ENCODE measurements at regions not wholly inside any gene's neighbourhood (a gene's known extent, or its start where the extent isn't known, plus 50 kb on each side); places are given as distances from the start of the nearest gene placed in this dataset.

DNA sequence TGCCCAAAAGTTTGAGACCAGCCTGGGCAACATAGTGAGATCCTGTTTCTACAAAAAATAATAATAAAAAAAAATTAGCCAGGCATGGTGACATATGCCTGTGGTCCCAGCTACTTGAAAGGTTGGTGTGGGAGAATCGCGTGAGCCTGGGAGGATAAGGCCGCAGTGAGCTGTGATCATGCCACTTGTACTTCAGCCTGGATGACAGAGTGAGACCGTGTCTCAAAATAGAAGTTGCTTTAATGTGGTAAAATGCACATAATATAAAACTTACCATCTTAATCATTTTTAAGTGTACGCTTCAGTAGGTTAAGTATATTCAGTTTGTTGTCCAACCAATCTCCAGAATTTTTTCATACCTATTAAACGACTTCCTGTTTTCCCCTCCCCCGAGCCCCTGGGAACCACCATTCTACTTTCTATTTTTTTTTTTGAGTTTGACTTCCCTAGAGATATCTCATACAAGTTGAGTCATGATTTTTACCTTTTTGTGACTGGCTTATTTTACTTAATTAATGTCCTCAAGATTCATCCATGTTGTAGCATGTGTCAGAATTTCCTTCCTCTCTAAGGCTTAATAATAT is 120.1 kb upstream of the POC5 start:
- TF ChIP-seq, protein P1, sequence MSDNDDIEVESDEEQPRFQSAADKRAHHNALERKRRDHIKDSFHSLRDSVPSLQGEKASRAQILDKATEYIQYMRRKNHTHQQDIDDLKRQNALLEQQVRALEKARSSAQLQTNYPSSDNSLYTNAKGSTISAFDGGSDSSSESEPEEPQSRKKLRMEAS (IDR thresholded peaks at IDR 0.05) = no peak
- TF ChIP-seq POLR2A (IDR thresholded peaks at IDR 0.05; ENCODE audit: low read length) (no peak), EP300 (IDR thresholded peaks at IDR 0.05) (no peak)
- TF ChIP-seq, protein P2, sequence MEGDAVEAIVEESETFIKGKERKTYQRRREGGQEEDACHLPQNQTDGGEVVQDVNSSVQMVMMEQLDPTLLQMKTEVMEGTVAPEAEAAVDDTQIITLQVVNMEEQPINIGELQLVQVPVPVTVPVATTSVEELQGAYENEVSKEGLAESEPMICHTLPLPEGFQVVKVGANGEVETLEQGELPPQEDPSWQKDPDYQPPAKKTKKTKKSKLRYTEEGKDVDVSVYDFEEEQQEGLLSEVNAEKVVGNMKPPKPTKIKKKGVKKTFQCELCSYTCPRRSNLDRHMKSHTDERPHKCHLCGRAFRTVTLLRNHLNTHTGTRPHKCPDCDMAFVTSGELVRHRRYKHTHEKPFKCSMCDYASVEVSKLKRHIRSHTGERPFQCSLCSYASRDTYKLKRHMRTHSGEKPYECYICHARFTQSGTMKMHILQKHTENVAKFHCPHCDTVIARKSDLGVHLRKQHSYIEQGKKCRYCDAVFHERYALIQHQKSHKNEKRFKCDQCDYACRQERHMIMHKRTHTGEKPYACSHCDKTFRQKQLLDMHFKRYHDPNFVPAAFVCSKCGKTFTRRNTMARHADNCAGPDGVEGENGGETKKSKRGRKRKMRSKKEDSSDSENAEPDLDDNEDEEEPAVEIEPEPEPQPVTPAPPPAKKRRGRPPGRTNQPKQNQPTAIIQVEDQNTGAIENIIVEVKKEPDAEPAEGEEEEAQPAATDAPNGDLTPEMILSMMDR (IDR thresholded peaks at IDR 0.05) = no peak
